SK-N-SH treated with all-trans-retinoic acid at 6 μM for 48 hours (cell line): ENCODE measurements at regions not wholly inside any gene's neighbourhood (a gene's known extent, or its start where the extent isn't known, plus 50 kb on each side); places are given as distances from the start of the nearest gene placed in this dataset.

ENCODE experiments used
- ATAC-seq: fragments of 200-7000 bp; cut with Tn5 transposase; 3 replicates; pipeline ENCODE4 v1.9.1; 2020; ENCODE audit warnings: mild to moderate bottlenecking, moderate library complexity
- ARNTL ChIP-seq: fragments of 450-650 bp; formaldehyde crosslinking; IDR thresholded peaks from 2 replicates; pipeline ENCODE4 v1.5.0; 2020; ENCODE audit warnings: low read depth, mild to moderate bottlenecking, moderate library complexity, borderline replicate concordance
- BACH2 ChIP-seq: fragments of 250-450 bp; sonication (Bioruptor Pico); IDR thresholded peaks from 2 replicates; pipeline ENCODE4 v1.9.0; 2021; ENCODE audit warnings: mild to moderate bottlenecking, borderline replicate concordance
- CSDC2 ChIP-seq: fragments of 250-450 bp; sonication (Bioruptor Pico); IDR thresholded peaks from 2 replicates; pipeline ENCODE4 v1.5.0; 2020; ENCODE audit warnings: mild to moderate bottlenecking, moderate library complexity
- ESRRG ChIP-seq: fragments of 250-450 bp; sonication (Bioruptor Pico); IDR thresholded peaks from 2 replicates; pipeline ENCODE4 v1.6.1; 2021; ENCODE audit warnings: mild to moderate bottlenecking
- GLIS3 ChIP-seq: fragments of 250-450 bp; sonication (Bioruptor Pico); IDR thresholded peaks from 2 replicates; pipeline ENCODE4 v1.5.0; 2020; ENCODE audit warnings: mild to moderate bottlenecking, moderate library complexity
- ISL1 ChIP-seq: fragments of 250-450 bp; sonication (Bioruptor Pico); IDR thresholded peaks from 2 replicates; pipeline ENCODE4 v2.1.2; 2022; ENCODE audit warnings: mild to moderate bottlenecking, moderate library complexity
- OSR1 ChIP-seq: fragments of 250-450 bp; sonication (Bioruptor Pico); IDR thresholded peaks from 2 replicates; pipeline ENCODE4 v1.8.0; 2022; ENCODE audit warnings: moderate library complexity, mild to moderate bottlenecking, inconsistent platforms
- PPARA ChIP-seq: fragments of 250-450 bp; sonication (Bioruptor Pico); IDR thresholded peaks from 2 replicates; pipeline ENCODE4 v1.5.0; 2020; ENCODE audit warnings: mild to moderate bottlenecking, borderline replicate concordance
- SNAI2 ChIP-seq: fragments of 250-450 bp; sonication (Bioruptor Pico); IDR thresholded peaks from 2 replicates; pipeline ENCODE4 v1.5.0; 2020; ENCODE audit warnings: mild to moderate bottlenecking, moderate library complexity
- TCF4 ChIP-seq: fragments of 250-450 bp; sonication (Bioruptor Pico); IDR thresholded peaks from 2 replicates; pipeline ENCODE4 v1.8.0; 2021; ENCODE audit warnings: mild to moderate bottlenecking, moderate library complexity, borderline replicate concordance
- TOX ChIP-seq: fragments of 250-450 bp; sonication (Bioruptor Pico); IDR thresholded peaks from 2 replicates; pipeline ENCODE4 v1.8.0; 2021; ENCODE audit warnings: mild to moderate bottlenecking, moderate library complexity, borderline replicate concordance
- ZC3H10 ChIP-seq: fragments of 250-450 bp; sonication (Bioruptor Pico); IDR thresholded peaks from 2 replicates; pipeline ENCODE4 v1.5.1; 2021; ENCODE audit warnings: mild to moderate bottlenecking, moderate library complexity
- ZFP3 ChIP-seq: fragments of 250-450 bp; sonication (Bioruptor Pico); IDR thresholded peaks from 2 replicates; pipeline ENCODE4 v1.5.0; 2020; ENCODE audit warnings: mild to moderate bottlenecking, moderate library complexity
- ZFP30 ChIP-seq: fragments of 450-650 bp; formaldehyde crosslinking; IDR thresholded peaks from 2 replicates; pipeline ENCODE4 v1.5.0; 2022; ENCODE audit warnings: mild to moderate bottlenecking, moderate library complexity
- ZNF565 ChIP-seq: fragments of 450-650 bp; formaldehyde crosslinking; conservative IDR thresholded peaks from 2 replicates; pipeline ENCODE4 v1.5.0; 2020; ENCODE audit warnings: low read depth, mild to moderate bottlenecking, moderate library complexity
- ZNF70 ChIP-seq: fragments of 450-650 bp; formaldehyde crosslinking; IDR thresholded peaks from 2 replicates; pipeline ENCODE4 v1.5.0; 2020; ENCODE audit warnings: mild to moderate bottlenecking, moderate library complexity
- ZNF8 ChIP-seq: fragments of 450-650 bp; formaldehyde crosslinking; IDR thresholded peaks from 2 replicates; pipeline ENCODE4 v1.5.0; 2020; ENCODE audit warnings: mild to moderate bottlenecking, moderate library complexity
- TF ChIP-seq, protein P1 (sequence below): fragments of 250-450 bp; sonication (Bioruptor Pico); IDR thresholded peaks from 2 replicates; pipeline ENCODE4 v1.5.1; 2021; ENCODE audit warnings: mild to moderate bottlenecking, moderate library complexity
- TF ChIP-seq, protein P2 (sequence below): fragments of 250-450 bp; sonication (Bioruptor Pico); IDR thresholded peaks from 2 replicates; pipeline ENCODE4 v1.5.0; 2020; ENCODE audit warnings: mild to moderate bottlenecking, moderate library complexity
- TF ChIP-seq, protein P3 (sequence below): fragments of 250-450 bp; sonication (Bioruptor Pico); IDR thresholded peaks from 2 replicates; pipeline ENCODE4 v1.8.0; 2021; ENCODE audit warnings: low read depth, mild to moderate bottlenecking, moderate library complexity, borderline replicate concordance
- TF ChIP-seq, protein P4 (sequence below): fragments of 250-450 bp; sonication (Bioruptor Pico); IDR thresholded peaks from 2 replicates; pipeline ENCODE4 v1.5.1; 2020; ENCODE audit warnings: low read depth, mild to moderate bottlenecking, moderate library complexity

DNA sequence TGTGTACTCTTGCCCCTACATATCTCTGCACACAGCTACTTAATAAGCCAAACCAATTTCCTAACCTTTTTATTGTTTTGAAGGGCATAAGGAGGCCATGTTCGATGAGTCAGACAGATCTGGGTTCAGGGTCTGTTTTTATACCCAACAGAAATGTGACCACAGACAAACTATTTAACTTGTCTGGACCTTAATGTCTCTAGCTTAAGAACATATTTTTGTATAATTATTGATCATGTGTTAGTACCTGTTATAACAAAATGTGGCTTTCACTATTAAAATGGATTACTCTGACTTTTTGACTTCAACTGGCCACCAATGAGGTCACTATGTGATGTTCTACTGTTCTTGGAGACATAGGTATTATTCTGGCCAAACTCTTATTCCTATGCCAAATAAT, 507.8 kb upstream of the USP24 start:
- TF ChIP-seq BACH2 (CRISPR knock-in tag) (no peak), ISL1 (CRISPR knock-in tag) (no peak)
- ATAC-seq, result no peak

DNA sequence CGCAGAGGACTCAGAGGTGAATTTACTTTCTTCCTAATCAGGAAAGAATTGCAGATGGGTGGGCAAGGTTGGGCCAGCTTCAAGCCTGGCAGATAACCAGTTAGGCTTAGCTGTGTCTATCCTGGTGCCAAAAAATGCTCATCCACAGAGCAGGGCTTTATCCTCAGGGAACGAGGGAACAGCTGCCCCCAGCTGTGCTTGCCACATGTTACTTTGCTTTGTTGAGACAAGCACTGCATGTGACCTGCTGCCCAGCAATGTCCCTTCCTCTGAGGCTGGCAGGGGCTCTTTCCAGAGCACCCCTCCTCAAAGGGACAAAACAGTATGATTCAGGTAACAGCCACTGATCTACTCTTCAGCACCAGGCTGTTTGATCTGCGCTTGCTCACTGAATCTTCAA, 505.1 kb upstream of the USP24 start:
- no peak for ATAC-seq
- TF ChIP-seq ESRRG (CRISPR knock-in tag) (no peak), ZNF565 (CRISPR knock-in tag) (no peak), ZNF8 (CRISPR knock-in tag) (no peak), SNAI2 (no peak), ISL1 (CRISPR knock-in tag) (no peak), ZFP3 (no peak), ZNF70 (CRISPR knock-in tag) (no peak), TOX (CRISPR knock-in tag) (no peak), GLIS3 (CRISPR knock-in tag) (no peak), ZFP30 (CRISPR knock-in tag) (no peak), ARNTL (no peak), BACH2 (CRISPR knock-in tag) (no peak), TCF4 (CRISPR knock-in tag) (no peak)
- TF ChIP-seq, protein P1, sequence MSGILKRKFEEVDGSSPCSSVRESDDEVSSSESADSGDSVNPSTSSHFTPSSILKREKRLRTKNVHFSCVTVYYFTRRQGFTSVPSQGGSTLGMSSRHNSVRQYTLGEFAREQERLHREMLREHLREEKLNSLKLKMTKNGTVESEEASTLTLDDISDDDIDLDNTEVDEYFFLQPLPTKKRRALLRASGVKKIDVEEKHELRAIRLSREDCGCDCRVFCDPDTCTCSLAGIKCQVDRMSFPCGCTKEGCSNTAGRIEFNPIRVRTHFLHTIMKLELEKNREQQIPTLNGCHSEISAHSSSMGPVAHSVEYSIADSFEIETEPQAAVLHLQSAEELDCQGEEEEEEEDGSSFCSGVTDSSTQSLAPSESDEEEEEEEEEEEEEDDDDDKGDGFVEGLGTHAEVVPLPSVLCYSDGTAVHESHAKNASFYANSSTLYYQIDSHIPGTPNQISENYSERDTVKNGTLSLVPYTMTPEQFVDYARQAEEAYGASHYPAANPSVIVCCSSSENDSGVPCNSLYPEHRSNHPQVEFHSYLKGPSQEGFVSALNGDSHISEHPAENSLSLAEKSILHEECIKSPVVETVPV (CRISPR knock-in tag), result no peak
- TF ChIP-seq, protein P2, sequence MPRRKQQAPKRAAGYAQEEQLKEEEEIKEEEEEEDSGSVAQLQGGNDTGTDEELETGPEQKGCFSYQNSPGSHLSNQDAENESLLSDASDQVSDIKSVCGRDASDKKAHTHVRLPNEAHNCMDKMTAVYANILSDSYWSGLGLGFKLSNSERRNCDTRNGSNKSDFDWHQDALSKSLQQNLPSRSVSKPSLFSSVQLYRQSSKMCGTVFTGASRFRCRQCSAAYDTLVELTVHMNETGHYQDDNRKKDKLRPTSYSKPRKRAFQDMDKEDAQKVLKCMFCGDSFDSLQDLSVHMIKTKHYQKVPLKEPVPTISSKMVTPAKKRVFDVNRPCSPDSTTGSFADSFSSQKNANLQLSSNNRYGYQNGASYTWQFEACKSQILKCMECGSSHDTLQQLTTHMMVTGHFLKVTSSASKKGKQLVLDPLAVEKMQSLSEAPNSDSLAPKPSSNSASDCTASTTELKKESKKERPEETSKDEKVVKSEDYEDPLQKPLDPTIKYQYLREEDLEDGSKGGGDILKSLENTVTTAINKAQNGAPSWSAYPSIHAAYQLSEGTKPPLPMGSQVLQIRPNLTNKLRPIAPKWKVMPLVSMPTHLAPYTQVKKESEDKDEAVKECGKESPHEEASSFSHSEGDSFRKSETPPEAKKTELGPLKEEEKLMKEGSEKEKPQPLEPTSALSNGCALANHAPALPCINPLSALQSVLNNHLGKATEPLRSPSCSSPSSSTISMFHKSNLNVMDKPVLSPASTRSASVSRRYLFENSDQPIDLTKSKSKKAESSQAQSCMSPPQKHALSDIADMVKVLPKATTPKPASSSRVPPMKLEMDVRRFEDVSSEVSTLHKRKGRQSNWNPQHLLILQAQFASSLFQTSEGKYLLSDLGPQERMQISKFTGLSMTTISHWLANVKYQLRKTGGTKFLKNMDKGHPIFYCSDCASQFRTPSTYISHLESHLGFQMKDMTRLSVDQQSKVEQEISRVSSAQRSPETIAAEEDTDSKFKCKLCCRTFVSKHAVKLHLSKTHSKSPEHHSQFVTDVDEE (CRISPR knock-in tag), result no peak

DNA sequence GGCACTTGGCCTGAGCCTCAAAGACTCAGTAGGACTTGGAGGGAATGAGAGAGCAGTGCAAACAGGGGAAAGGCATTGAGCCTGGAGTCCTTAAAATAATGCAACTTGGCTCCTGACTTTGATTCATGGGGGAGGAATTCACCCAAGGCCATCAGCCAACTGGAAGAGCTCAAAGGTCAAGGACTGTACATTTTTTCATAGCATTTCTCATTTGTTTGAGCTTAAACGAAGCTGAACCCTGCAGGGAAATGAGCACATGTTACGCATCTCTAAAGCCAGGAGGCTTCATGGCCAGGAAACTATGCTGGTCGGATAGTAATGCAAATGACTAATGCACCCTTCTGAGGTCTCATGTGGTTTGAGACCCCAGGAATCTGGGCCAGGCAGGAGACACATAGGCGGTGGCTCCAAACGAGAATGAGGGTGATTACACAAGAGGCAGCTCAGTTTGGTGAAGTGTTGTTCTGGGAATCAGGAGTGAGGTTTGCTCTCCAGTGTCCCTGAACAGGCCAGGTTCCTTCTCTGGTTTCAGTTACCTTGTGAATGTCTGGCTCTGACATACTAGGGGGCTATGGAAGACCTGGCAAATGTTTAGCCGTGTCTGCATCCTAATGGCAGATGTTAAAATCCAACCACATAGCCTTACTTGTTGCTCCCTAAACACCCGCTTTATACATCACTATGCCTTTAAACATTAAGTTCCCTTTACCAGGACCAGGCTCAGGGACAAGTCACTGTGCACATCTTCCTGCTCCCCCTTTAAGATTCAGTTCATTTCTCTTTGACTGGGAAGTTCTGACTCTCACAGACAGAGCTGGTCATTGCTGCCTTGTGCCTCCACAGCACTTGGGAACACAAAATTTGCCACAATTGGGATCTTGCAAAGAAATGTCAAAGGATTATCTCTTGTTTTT, 503.9 kb upstream of the USP24 start:
- ATAC-seq, result peak; percentile 92
- no peak for TF ChIP-seq SNAI2
- no peak for TF ChIP-seq OSR1 (CRISPR knock-in tag)
- peak; percentile 78 for TF ChIP-seq ISL1 (CRISPR knock-in tag)
- TF ChIP-seq, protein P3, sequence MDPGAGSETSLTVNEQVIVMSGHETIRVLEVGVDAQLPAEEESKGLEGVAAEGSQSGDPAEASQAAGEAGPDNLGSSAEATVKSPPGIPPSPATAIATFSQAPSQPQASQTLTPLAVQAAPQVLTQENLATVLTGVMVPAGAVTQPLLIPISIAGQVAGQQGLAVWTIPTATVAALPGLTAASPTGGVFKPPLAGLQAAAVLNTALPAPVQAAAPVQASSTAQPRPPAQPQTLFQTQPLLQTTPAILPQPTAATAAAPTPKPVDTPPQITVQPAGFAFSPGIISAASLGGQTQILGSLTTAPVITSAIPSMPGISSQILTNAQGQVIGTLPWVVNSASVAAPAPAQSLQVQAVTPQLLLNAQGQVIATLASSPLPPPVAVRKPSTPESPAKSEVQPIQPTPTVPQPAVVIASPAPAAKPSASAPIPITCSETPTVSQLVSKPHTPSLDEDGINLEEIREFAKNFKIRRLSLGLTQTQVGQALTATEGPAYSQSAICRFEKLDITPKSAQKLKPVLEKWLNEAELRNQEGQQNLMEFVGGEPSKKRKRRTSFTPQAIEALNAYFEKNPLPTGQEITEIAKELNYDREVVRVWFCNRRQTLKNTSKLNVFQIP (CRISPR knock-in tag), result no peak
- TF ChIP-seq ZC3H10 (CRISPR knock-in tag), result peak; percentile 63; the same call in 1 of the 2 replicates
- TF ChIP-seq TOX (CRISPR knock-in tag), result peak; percentile 94
- TF ChIP-seq, all 23 proteins: peak for 3

DNA sequence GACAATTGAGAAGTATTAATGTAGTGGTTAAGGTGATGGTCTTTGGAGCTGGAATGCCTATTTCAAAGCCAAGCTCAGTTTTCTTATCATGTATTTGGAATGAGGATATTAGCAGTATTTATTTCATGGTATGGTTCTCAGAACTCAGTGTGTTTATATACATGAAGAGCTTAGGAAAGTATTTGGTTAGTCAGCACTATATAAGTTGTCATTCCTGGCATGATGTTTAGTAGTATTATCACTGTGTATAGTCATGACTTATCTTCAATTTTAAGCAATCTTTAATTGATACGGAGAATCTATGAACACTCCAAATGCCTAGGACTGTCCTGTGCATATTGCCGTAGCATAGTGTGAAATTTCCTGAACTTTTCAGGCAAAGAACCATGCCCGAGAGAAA, 501.9 kb upstream of the USP24 start:
- ATAC-seq, result no peak
- TF ChIP-seq ZC3H10 (CRISPR knock-in tag) (no peak), ZNF8 (CRISPR knock-in tag) (no peak), ZFP3 (no peak), TOX (CRISPR knock-in tag) (no peak), CSDC2 (no peak), ZFP30 (CRISPR knock-in tag) (no peak), PPARA (CRISPR knock-in tag) (no peak), ZNF70 (CRISPR knock-in tag) (no peak)
- TF ChIP-seq, protein P4, sequence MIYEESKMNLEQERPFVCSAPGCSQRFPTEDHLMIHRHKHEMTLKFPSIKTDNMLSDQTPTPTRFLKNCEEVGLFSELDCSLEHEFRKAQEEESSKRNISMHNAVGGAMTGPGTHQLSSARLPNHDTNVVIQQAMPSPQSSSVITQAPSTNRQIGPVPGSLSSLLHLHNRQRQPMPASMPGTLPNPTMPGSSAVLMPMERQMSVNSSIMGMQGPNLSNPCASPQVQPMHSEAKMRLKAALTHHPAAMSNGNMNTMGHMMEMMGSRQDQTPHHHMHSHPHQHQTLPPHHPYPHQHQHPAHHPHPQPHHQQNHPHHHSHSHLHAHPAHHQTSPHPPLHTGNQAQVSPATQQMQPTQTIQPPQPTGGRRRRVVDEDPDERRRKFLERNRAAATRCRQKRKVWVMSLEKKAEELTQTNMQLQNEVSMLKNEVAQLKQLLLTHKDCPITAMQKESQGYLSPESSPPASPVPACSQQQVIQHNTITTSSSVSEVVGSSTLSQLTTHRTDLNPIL, result no peak
- TF ChIP-seq, protein P1 (CRISPR knock-in tag), result no peak
